PFSK-1 (cell line): ENCODE measurements at regions not wholly inside any gene's neighbourhood (a gene's known extent, or its start where the extent isn't known, plus 50 kb on each side); places are given as distances from the start of the nearest gene placed in this dataset.

ENCODE experiments used
- POLR2AphosphoS5 ChIP-seq: IDR thresholded peaks from 2 replicates; pipeline ENCODE4 v1.6.1; 2012; ENCODE audit warnings: low read depth, mild to moderate bottlenecking, control low read depth, low read length, moderate library complexity
- REST ChIP-seq, 2 experiments: IDR thresholded peaks; 2 replicates each; pipeline versions ENCODE4 v1.6.1 to v1.8.0; 2011 to 2012; ENCODE audit warnings: low read depth in 2 of 2, low read length in 2 of 2, control low read depth in 1 of 2, inconsistent platforms in 1 of 2, mild to moderate bottlenecking in 1 of 2, moderate library complexity in 1 of 2; ENCODE audit not compliant: insufficient read depth in 1 of 2
- TAF1 ChIP-seq: IDR thresholded peaks from 2 replicates; pipeline ENCODE4 v1.6.1; 2012; ENCODE audit warnings: low read length, control low read depth, borderline replicate concordance; ENCODE audit not compliant: insufficient read depth

GRCh38 chr1:173410133-173410793 lies 66.9 kb upstream of the PRDX6 start:
- TF ChIP-seq POLR2AphosphoS5 (no peak), REST (IDR thresholded peaks at IDR 0.05; ENCODE audit: insufficient read depth in 1 of 2, low read depth in 2 of 2, low read length in 2 of 2) (no peak), TAF1 (no peak)
